AG10803 (cell line): ENCODE measurements at regions not wholly inside any gene's neighbourhood (a gene's known extent, or its start where the extent isn't known, plus 50 kb on each side); places are given as distances from the start of the nearest gene placed in this dataset.

Source experiments
- DNase-seq: peaks from one replicate; pipeline ENCODE4 v3.0.0; 2010; ENCODE audit warnings: low read depth
- H3K4me3 ChIP-seq: 2 replicates; pipeline ENCODE4 v1.5.1; 2011; ENCODE audit warnings: mild to moderate bottlenecking, low read length, control low read depth
- TF ChIP-seq, protein P1 (sequence below): conservative IDR thresholded peaks from 2 replicates; pipeline ENCODE4 v1.5.1; 2011; ENCODE audit warnings: mild to moderate bottlenecking, low read length, control low read depth, inconsistent platforms

DNA sequence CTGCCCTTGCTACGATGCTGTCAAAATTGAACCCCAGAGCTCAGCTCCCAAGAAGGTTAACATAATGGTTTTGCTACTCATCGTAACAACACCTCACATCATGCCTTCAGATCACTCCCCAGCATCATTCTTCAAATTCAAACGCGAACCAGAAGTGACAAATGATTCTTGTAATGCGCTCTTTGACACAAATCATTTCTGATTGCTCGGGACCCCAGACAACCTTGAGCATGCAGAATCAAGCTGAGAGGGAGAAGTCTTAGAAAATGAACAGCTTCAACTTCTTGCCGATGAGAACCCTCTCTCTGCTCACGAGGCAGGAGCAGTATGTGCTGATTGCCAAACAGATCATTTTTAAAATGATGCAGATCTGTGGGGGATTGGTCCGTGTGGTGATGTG is 241.0 kb upstream of the ASIC2 start:
- TF ChIP-seq, protein P1, sequence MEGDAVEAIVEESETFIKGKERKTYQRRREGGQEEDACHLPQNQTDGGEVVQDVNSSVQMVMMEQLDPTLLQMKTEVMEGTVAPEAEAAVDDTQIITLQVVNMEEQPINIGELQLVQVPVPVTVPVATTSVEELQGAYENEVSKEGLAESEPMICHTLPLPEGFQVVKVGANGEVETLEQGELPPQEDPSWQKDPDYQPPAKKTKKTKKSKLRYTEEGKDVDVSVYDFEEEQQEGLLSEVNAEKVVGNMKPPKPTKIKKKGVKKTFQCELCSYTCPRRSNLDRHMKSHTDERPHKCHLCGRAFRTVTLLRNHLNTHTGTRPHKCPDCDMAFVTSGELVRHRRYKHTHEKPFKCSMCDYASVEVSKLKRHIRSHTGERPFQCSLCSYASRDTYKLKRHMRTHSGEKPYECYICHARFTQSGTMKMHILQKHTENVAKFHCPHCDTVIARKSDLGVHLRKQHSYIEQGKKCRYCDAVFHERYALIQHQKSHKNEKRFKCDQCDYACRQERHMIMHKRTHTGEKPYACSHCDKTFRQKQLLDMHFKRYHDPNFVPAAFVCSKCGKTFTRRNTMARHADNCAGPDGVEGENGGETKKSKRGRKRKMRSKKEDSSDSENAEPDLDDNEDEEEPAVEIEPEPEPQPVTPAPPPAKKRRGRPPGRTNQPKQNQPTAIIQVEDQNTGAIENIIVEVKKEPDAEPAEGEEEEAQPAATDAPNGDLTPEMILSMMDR = no peak
- no peak overlapping the region for H3K4me3 ChIP-seq

DNA sequence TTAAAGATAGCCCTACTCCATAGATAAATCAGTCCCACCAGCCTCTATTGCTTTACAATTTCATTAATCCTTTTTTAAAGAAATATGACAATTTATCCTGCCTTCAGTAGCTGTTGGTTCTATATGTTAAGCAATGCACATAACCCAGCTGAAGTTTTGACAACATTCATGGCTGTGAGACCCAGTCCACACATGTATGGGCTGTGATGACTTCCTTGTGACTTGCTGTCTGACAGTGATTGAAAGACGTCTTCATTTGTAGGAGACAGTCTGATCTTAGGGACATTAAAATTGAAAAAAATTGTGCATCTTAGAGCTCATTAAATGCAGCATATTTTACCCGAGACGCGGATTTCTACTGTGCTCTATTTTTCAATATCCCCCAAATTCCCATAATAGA is 252.0 kb upstream of the ASIC2 start:
- H3K4me3 ChIP-seq = no peak overlapping the region
- DNase-seq = no peak
- TF ChIP-seq, protein P1 = no peak

More for the DNA sequence above, 241.0 kb upstream of the ASIC2 start:
- DNase-seq = no peak

DNA sequence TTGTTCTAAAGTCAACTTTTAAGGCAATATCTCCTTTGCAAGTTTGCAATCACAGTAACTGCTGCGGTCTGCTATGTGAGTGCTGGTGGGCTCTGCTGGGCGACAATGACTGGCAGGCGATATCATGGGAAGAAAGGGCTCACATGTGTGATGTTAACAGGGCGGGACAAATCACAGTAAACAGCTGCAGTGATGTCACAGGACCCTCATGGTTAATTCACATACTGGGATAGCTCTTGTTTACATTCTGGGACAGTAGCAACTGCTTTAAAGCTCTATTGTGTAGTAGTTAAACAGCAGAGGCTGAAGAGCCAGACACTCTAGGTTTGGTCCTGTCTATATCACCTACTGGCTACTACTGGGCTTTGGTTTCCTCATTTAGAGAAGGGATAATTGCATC is 257.2 kb upstream of the ASIC2 start:
- no peak for DNase-seq
- H3K4me3 ChIP-seq = no peak overlapping the region

DNA sequence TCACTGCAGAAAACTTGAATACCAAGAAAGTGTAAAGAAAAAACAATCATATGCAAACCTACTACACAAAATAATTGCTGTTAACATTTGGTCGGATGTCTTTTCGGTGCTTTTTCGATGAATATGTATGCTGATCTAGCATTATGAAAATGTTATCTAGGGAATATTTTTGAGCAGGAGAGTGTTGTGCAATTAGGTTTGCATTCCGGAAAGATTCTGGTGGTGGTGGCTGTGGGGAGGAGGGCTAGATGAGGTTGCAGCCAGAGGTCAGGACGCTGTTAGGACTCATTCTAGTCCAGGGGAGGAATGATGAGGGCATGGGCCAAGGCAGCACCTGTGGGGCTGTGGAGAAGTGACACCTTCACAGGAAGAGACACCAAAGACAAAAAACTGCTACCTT is 258.0 kb upstream of the ASIC2 start:
- no peak for DNase-seq
- TF ChIP-seq, protein P1 = no peak
- H3K4me3 ChIP-seq = no peak overlapping the region

More for the DNA sequence above, 257.2 kb upstream of the ASIC2 start:
- TF ChIP-seq, protein P1 = no peak

DNA sequence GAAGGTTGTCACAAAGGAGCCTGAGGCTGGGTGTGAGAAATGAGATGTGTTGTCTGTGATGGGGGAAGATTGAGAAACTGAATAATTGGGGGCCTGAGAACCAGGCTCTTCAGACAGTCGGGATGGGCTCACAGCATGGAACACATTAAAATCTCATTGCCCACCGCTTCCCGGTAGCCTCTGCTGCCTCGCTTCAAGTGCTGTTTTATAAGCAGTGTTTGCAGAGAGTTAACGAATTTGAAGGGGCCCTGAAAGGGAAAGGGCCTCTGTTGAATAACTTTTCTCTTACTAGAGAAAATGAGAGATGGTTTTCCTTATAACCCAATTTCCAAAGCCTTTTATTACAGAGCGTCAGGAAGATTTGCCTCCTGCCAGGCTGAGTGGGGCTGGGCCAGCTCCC is 258.8 kb upstream of the ASIC2 start:
- H3K4me3 ChIP-seq = no peak overlapping the region
- TF ChIP-seq, protein P1 = no peak
- no peak for DNase-seq

DNA sequence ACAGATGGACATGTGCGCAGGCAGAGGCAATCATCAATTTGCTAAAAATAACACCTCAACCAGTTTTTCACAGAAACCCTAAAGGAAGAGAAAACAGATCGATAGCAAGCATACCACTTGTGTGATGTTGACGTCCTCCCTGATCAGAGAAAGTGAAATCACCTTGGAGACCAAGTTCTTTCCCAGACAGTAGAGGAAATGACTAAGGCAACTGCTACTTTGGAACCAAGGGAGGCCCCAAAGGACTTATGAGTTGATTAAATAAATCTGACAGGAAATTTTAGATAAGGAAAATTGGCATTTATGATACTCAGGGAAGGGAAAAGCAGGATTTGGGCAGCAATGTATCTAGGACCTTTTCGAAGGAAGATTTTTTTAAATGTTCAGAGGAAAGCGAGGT is 267.1 kb upstream of the ASIC2 start:
- TF ChIP-seq, protein P1 = no peak
- DNase-seq = peak; percentile 61
- H3K4me3 ChIP-seq = no peak overlapping the region

DNA sequence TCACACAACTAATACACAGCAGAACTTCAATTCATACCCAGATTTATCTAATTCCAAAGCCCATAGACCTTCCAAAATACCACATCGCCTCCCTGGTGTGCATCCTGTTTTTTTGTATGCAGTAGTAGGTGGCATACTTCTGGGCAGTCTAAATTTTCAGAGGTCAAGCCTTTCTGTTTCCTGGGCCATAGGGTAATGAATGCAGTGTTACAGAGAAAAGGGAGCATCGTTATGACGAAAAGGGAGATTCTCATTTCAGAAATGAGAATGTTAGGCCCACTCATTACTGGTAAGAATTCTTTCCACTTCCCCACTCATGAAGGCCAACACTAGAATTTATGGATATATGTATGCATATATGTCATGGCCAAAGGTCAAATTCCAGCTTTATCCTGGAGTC is 267.8 kb upstream of the ASIC2 start:
- TF ChIP-seq, protein P1 = no peak
- no peak for DNase-seq

More for the DNA sequence above, 267.8 kb upstream of the ASIC2 start:
- no peak overlapping the region for H3K4me3 ChIP-seq
